ENCODE measurements at regions not wholly inside any gene's neighbourhood (a gene's known extent, or its start where the extent isn't known, plus 50 kb on each side); places are given as distances from the start of the nearest gene placed in this dataset.

- no peak overlapping the region for H2AK5ac ChIP-seq (ENCODE audit: low read length, severe bottlenecking)
- H3K79me1 ChIP-seq (replicated peaks; ENCODE audit: low read length, poor library complexity, severe bottlenecking), result no peaks in the 10 kb centered on the region
- no peaks in the 10 kb centered on the region for H3K4me1 ChIP-seq (ENCODE audit: control insufficient read depth, insufficient read depth, low read depth, low read length)
- no peak overlapping the region for H2BK12ac ChIP-seq (ENCODE audit: low read length in 2 of 2)
- no peak overlapping the region for H3K14ac ChIP-seq (ENCODE audit: low read length in 2 of 2)
- H3K4me2 ChIP-seq (ENCODE audit: low read length, poor library complexity, severe bottlenecking), result no peak overlapping the region
- H3K4ac ChIP-seq (ENCODE audit: low read depth in 1 of 2, low read length in 2 of 2), result no peak overlapping the region
- no peak for DNase-seq
- no peaks in the 10 kb centered on the region for H3K9me3 ChIP-seq (ENCODE audit: control insufficient read depth, low read length)
- no peaks in the 10 kb centered on the region for H3K36me3 ChIP-seq (ENCODE audit: control insufficient read depth in 1 of 2, insufficient read depth in 2 of 2, low read depth in 1 of 2, low read length in 2 of 2)
- no peak overlapping the region for H3K18ac ChIP-seq (ENCODE audit: low read depth in 1 of 2, low read length in 2 of 2)
- no peak overlapping the region for H2BK120ac ChIP-seq (ENCODE audit: low read depth, low read length)
- no peaks in the 10 kb centered on the region for H3K27me3 ChIP-seq (ENCODE audit: control insufficient read depth in 1 of 2, insufficient read depth in 1 of 2, low read length in 2 of 2)
- H2AFZ ChIP-seq (ENCODE audit: low read depth, low read length), result no peak overlapping the region
- H4K8ac ChIP-seq (ENCODE audit: low read length), result no peak overlapping the region
- H3K23ac ChIP-seq (ENCODE audit: low read length in 2 of 2), result no peak overlapping the region
- H4K91ac ChIP-seq (ENCODE audit: low read length), result no peak overlapping the region
- no peak overlapping the region for H3K27ac ChIP-seq (ENCODE audit: low read length, poor library complexity, severe bottlenecking)
- H3K4me3 ChIP-seq (ENCODE audit: insufficient read depth in 1 of 2, low read depth in 1 of 2, low read length in 2 of 2), result no peak overlapping the region
- WGBS, result 51% methylated on average over 5 of the region's 5 CpGs
- no peak overlapping the region for H3K9ac ChIP-seq (ENCODE audit: low read length)
- no peak overlapping the region for H2BK15ac ChIP-seq (ENCODE audit: low read depth, poor library complexity, severe bottlenecking)
- no peak overlapping the region for H2BK5ac ChIP-seq (ENCODE audit: low read depth, low read length, poor library complexity, severe bottlenecking)
Observed at GRCh38 chr10:130935128-130935439, 376.4 kb downstream of the TCERG1L start.

- Histone ChIP-seq H3K9ac (ENCODE audit: low read length) (no peak overlapping the region), H2BK120ac (ENCODE audit: low read depth, low read length) (no peak overlapping the region), H3K4me1 (ENCODE audit: control insufficient read depth, insufficient read depth, low read depth, low read length) (no peaks in the 10 kb centered on the region), H3K27me3 (ENCODE audit: control insufficient read depth in 1 of 2, insufficient read depth in 1 of 2, low read length in 2 of 2) (no peaks in the 10 kb centered on the region), H4K8ac (ENCODE audit: low read length) (no peak overlapping the region), H3K9me3 (ENCODE audit: control insufficient read depth, low read length) (no peaks in the 10 kb centered on the region), H3K4me3 (ENCODE audit: insufficient read depth in 1 of 2, low read depth in 1 of 2, low read length in 2 of 2) (no peak overlapping the region), H2BK12ac (ENCODE audit: low read length in 2 of 2) (no peak overlapping the region), H3K4ac (ENCODE audit: low read depth in 1 of 2, low read length in 2 of 2) (no peak overlapping the region), H4K91ac (ENCODE audit: low read length) (no peak overlapping the region), H3K4me2 (ENCODE audit: low read length, poor library complexity, severe bottlenecking) (no peak overlapping the region), H2BK15ac (ENCODE audit: low read depth, poor library complexity, severe bottlenecking) (no peak overlapping the region), H2AK5ac (ENCODE audit: low read length, severe bottlenecking) (no peak overlapping the region), H3K18ac (ENCODE audit: low read depth in 1 of 2, low read length in 2 of 2) (no peak overlapping the region), H3K23ac (ENCODE audit: low read length in 2 of 2) (no peak overlapping the region), H3K36me3 (ENCODE audit: control insufficient read depth in 1 of 2, insufficient read depth in 2 of 2, low read depth in 1 of 2, low read length in 2 of 2) (no peaks in the 10 kb centered on the region), H3K27ac (ENCODE audit: low read length, poor library complexity, severe bottlenecking) (no peak overlapping the region), H2BK5ac (ENCODE audit: low read depth, low read length, poor library complexity, severe bottlenecking) (no peak overlapping the region), H2AFZ (ENCODE audit: low read depth, low read length) (no peak overlapping the region), H3K79me1 (replicated peaks; ENCODE audit: low read length, poor library complexity, severe bottlenecking) (no peaks in the 10 kb centered on the region), H3K14ac (ENCODE audit: low read length in 2 of 2) (no peak overlapping the region)
- WGBS, result 65% methylated on average over 9 of the region's 9 CpGs
- DNase-seq, result no peak
Observed at GRCh38 chr10:130935897-130936550, 375.5 kb downstream of the TCERG1L start.

- H3K9me3 ChIP-seq (ENCODE audit: control insufficient read depth, low read length), result no peaks in the 10 kb centered on the region
- no peaks in the 10 kb centered on the region for H3K27me3 ChIP-seq (ENCODE audit: control insufficient read depth in 1 of 2, insufficient read depth in 1 of 2, low read length in 2 of 2)
- no peak overlapping the region for H3K18ac ChIP-seq (ENCODE audit: low read depth in 1 of 2, low read length in 2 of 2)
- no peak overlapping the region for H3K4me2 ChIP-seq (ENCODE audit: low read length, poor library complexity, severe bottlenecking)
- H3K4me1 ChIP-seq (ENCODE audit: control insufficient read depth, insufficient read depth, low read depth, low read length), result no peaks in the 10 kb centered on the region
- no peak overlapping the region for H2BK5ac ChIP-seq (ENCODE audit: low read depth, low read length, poor library complexity, severe bottlenecking)
- H2AFZ ChIP-seq (ENCODE audit: low read depth, low read length), result no peak overlapping the region
- no peak overlapping the region for H3K23ac ChIP-seq (ENCODE audit: low read length in 2 of 2)
- WGBS, result 53% methylated on average over 5 of the region's 5 CpGs
- no peak overlapping the region for H2BK15ac ChIP-seq (ENCODE audit: low read depth, poor library complexity, severe bottlenecking)
- no peak overlapping the region for H2AK5ac ChIP-seq (ENCODE audit: low read length, severe bottlenecking)
- H3K79me1 ChIP-seq (replicated peaks; ENCODE audit: low read length, poor library complexity, severe bottlenecking), result no peaks in the 10 kb centered on the region
- no peaks in the 10 kb centered on the region for H3K36me3 ChIP-seq (ENCODE audit: control insufficient read depth in 1 of 2, insufficient read depth in 2 of 2, low read depth in 1 of 2, low read length in 2 of 2)
- no peak overlapping the region for H3K4ac ChIP-seq (ENCODE audit: low read depth in 1 of 2, low read length in 2 of 2)
- no peak overlapping the region for H3K14ac ChIP-seq (ENCODE audit: low read length in 2 of 2)
- no peak for DNase-seq
- no peak overlapping the region for H3K27ac ChIP-seq (ENCODE audit: low read length, poor library complexity, severe bottlenecking)
- H4K91ac ChIP-seq (ENCODE audit: low read length), result no peak overlapping the region
- H3K9ac ChIP-seq (ENCODE audit: low read length), result no peak overlapping the region
- H2BK12ac ChIP-seq (ENCODE audit: low read length in 2 of 2), result no peak overlapping the region
- H3K4me3 ChIP-seq (ENCODE audit: insufficient read depth in 1 of 2, low read depth in 1 of 2, low read length in 2 of 2), result no peak overlapping the region
- no peak overlapping the region for H2BK120ac ChIP-seq (ENCODE audit: low read depth, low read length)
- no peak overlapping the region for H4K8ac ChIP-seq (ENCODE audit: low read length)
Observed at GRCh38 chr10:130936851-130937250, 374.7 kb downstream of the TCERG1L start.

DNA sequence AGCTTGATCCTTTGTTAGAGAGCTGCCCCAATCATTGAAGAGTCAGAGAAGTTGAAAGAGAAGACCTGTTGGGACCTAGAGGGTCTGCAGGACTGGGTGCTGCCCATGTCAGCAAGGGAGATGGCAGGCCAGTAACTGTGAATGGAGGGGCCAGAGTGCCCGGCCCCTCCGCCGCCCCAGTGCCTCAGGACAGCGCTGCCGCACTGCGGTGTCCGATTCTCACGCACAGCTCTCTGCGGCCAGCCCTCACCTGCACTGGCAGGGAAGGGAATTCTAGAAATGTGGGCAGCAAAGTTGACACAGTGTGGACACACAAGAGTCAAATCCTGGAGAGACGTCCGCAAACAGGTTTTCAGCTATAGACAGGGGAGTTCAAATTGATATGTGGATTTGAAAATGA, 373.5 kb downstream of the TCERG1L start:
- Histone ChIP-seq H2AFZ (ENCODE audit: low read depth, low read length) (no peak overlapping the region), H3K4me3 (ENCODE audit: insufficient read depth in 1 of 2, low read depth in 1 of 2, low read length in 2 of 2) (no peak overlapping the region), H4K91ac (ENCODE audit: low read length) (no peak overlapping the region), H3K4me2 (ENCODE audit: low read length, poor library complexity, severe bottlenecking) (no peak overlapping the region), H3K9ac (ENCODE audit: low read length) (no peak overlapping the region), H2BK5ac (ENCODE audit: low read depth, low read length, poor library complexity, severe bottlenecking) (no peak overlapping the region), H2AK5ac (ENCODE audit: low read length, severe bottlenecking) (no peak overlapping the region), H4K8ac (ENCODE audit: low read length) (no peak overlapping the region), H3K4me1 (ENCODE audit: control insufficient read depth, insufficient read depth, low read depth, low read length) (no peaks in the 10 kb centered on the region), H3K36me3 (ENCODE audit: control insufficient read depth in 1 of 2, insufficient read depth in 2 of 2, low read depth in 1 of 2, low read length in 2 of 2) (no peaks in the 10 kb centered on the region), H2BK12ac (ENCODE audit: low read length in 2 of 2) (no peak overlapping the region), H3K79me1 (replicated peaks; ENCODE audit: low read length, poor library complexity, severe bottlenecking) (no peaks in the 10 kb centered on the region), H3K18ac (ENCODE audit: low read depth in 1 of 2, low read length in 2 of 2) (no peak overlapping the region), H2BK15ac (ENCODE audit: low read depth, poor library complexity, severe bottlenecking) (no peak overlapping the region), H3K14ac (ENCODE audit: low read length in 2 of 2) (no peak overlapping the region), H3K27me3 (ENCODE audit: control insufficient read depth in 1 of 2, insufficient read depth in 1 of 2, low read length in 2 of 2) (no peaks in the 10 kb centered on the region), H3K4ac (ENCODE audit: low read depth in 1 of 2, low read length in 2 of 2) (no peak overlapping the region), H2BK120ac (ENCODE audit: low read depth, low read length) (no peak overlapping the region), H3K27ac (ENCODE audit: low read length, poor library complexity, severe bottlenecking) (no peak overlapping the region), H3K23ac (ENCODE audit: low read length in 2 of 2) (no peak overlapping the region), H3K9me3 (ENCODE audit: control insufficient read depth, low read length) (no peaks in the 10 kb centered on the region)
- 94% methylated on average over 9 of the region's 11 CpGs for WGBS
- DNase-seq, result no peak
